DMS114 treated with DMSO at 0.1 percent for 48 hours (cell line): ENCODE measurements at regions not wholly inside any gene's neighbourhood (a gene's known extent, or its start where the extent isn't known, plus 50 kb on each side); places are given as distances from the start of the nearest gene placed in this dataset.
A peak's percentile ranks its signal among the peaks of the same experiment; 100 is the strongest.
"Not testable (repeated sequence)": the region's sequence is repeated elsewhere in the genome, so short reads cannot be mapped to it uniquely, and the experiment has no call there.

Experiments
- DNase-seq: peaks from one replicate; lab custom pipeline; 2025; ENCODE audit not compliant: unreplicated experiment; lab: John Stamatoyannopoulos, UW

- DNase-seq = no peak
Observed at GRCh38 chr6:121682666-121683065, 247.2 kb downstream of the GJA1 start.

- not testable (repeated sequence) for DNase-seq
Observed at GRCh38 chr6:121685806-121686205, 250.4 kb downstream of the GJA1 start.

GRCh38 chr6:121686611-121687023 lies 251.2 kb downstream of the GJA1 start:
- peak; percentile 18 for DNase-seq

- no peak for DNase-seq
Observed at GRCh38 chr6:121688974-121689373, 253.5 kb downstream of the GJA1 start.

- DNase-seq = no peak
Observed at GRCh38 chr6:121691126-121691551, 255.7 kb downstream of the GJA1 start.

- no peak for DNase-seq
Observed at GRCh38 chr6:121694389-121694788, 258.9 kb downstream of the GJA1 start.

GRCh38 chr6:121694801-121695251 lies 259.4 kb downstream of the GJA1 start:
- no peak for DNase-seq

- no peak for DNase-seq
Observed at GRCh38 chr6:121695329-121695728, 259.9 kb downstream of the GJA1 start.

- DNase-seq = no peak
Observed at GRCh38 chr6:121697921-121698320, 262.5 kb downstream of the GJA1 start.

- DNase-seq = no peak
Observed at GRCh38 chr6:121698617-121699016, 263.2 kb downstream of the GJA1 start.

- not testable (repeated sequence) for DNase-seq
Observed at GRCh38 chr6:121703129-121703528, 267.7 kb downstream of the GJA1 start.

- no peak for DNase-seq
Observed at GRCh38 chr6:121711472-121711871, 276.0 kb downstream of the GJA1 start.

- no peak for DNase-seq
Observed at GRCh38 chr6:121717686-121718085, 282.2 kb downstream of the GJA1 start.

- DNase-seq = not testable (repeated sequence)
Observed at GRCh38 chr6:121720867-121721266, 285.4 kb downstream of the GJA1 start.

GRCh38 chr6:121723623-121724022 lies 288.2 kb downstream of the GJA1 start:
- no peak for DNase-seq

GRCh38 chr6:121724576-121724975 lies 289.1 kb downstream of the GJA1 start:
- DNase-seq = no peak

- DNase-seq = no peak
Observed at GRCh38 chr6:121726596-121726995, 291.1 kb downstream of the GJA1 start.

GRCh38 chr6:121730616-121731015 lies 295.2 kb downstream of the GJA1 start:
- DNase-seq = no peak

GRCh38 chr6:121731381-121731780 lies 295.9 kb downstream of the GJA1 start:
- no peak for DNase-seq

- no peak for DNase-seq
Observed at GRCh38 chr6:121732641-121733040, 297.2 kb downstream of the GJA1 start.

- peak; percentile 10 for DNase-seq
Observed at GRCh38 chr6:121733234-121733633, 297.8 kb downstream of the GJA1 start.

- not testable (repeated sequence) for DNase-seq
Observed at GRCh38 chr6:121740188-121740587, 304.7 kb downstream of the GJA1 start.

GRCh38 chr6:121743691-121744090 lies 308.2 kb downstream of the GJA1 start:
- no peak for DNase-seq

GRCh38 chr6:121748376-121748775 lies 312.9 kb downstream of the GJA1 start:
- DNase-seq = no peak
